Choroid plexus epithelial cell (primary cell): ENCODE measurements at regions not wholly inside any gene's neighbourhood (a gene's known extent, or its start where the extent isn't known, plus 50 kb on each side); places are given as distances from the start of the nearest gene placed in this dataset.

ENCODE experiments used
- DNase-seq: peaks from one replicate; pipeline ENCODE4 v3.0.0-alpha.2; 2010; ENCODE audit warnings: low read depth
- H3K4me3 ChIP-seq: 2 replicates; pipeline ENCODE4 v1.5.1; 2011; ENCODE audit warnings: low read depth, mild to moderate bottlenecking, control low read depth, low read length, moderate library complexity
- TF ChIP-seq, protein P1 (sequence below): conservative IDR thresholded peaks from 2 replicates; pipeline ENCODE4 v1.5.1; 2011; ENCODE audit warnings: low read depth, mild to moderate bottlenecking, control low read depth, inconsistent platforms, low read length, moderate library complexity

DNA sequence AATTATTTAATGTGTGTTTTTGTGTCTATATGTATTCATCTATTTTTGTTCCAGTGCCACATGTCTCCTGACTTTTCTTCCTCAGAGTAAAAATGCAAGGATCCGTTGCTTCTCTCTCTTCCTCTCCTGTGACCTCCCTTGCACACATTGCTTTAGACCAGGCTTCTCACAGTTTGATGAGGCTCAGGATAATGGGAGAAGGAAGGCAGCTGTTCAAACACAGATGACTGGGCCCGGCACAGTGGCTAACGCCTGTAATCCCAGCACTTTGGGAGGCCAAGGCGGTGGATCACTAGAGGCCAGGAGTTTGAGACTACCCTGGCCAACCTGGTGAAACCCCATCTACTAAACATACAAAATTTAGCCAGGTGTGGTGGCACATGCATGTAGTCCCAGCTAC, 241.9 kb downstream of the SAMD5 start:
- no peak for DNase-seq
- no peak overlapping the region for H3K4me3 ChIP-seq
- TF ChIP-seq, protein P1, sequence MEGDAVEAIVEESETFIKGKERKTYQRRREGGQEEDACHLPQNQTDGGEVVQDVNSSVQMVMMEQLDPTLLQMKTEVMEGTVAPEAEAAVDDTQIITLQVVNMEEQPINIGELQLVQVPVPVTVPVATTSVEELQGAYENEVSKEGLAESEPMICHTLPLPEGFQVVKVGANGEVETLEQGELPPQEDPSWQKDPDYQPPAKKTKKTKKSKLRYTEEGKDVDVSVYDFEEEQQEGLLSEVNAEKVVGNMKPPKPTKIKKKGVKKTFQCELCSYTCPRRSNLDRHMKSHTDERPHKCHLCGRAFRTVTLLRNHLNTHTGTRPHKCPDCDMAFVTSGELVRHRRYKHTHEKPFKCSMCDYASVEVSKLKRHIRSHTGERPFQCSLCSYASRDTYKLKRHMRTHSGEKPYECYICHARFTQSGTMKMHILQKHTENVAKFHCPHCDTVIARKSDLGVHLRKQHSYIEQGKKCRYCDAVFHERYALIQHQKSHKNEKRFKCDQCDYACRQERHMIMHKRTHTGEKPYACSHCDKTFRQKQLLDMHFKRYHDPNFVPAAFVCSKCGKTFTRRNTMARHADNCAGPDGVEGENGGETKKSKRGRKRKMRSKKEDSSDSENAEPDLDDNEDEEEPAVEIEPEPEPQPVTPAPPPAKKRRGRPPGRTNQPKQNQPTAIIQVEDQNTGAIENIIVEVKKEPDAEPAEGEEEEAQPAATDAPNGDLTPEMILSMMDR = no peak

- H3K4me3 ChIP-seq = no peak overlapping the region
- DNase-seq = peak; percentile 4
- TF ChIP-seq, protein P1 = no peak
Observed at GRCh38 chr6:147751232-147751631, 242.7 kb downstream of the SAMD5 start.

GRCh38 chr6:147752689-147753403, 244.4 kb downstream of the SAMD5 start:
- TF ChIP-seq, protein P1 = no peak
- peak; percentile 3 for DNase-seq
- H3K4me3 ChIP-seq = no peak overlapping the region

DNA sequence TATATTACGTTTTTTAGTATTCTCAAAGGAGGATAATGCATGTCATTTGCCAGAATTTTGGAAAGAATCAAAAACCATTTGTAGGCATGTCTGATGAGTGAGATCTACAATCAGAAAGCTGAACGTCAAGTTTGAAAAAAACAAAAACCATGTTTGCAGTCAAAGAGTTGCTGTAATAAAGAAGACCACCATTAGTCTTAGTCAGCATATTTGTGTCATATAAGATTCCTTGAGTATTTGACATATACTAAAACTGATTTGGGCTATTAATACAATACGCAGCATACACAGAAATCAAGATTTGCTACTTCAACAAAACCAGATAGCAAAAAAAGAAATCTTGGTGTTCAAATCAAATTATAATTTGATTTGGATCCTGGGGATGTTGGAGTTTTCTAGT, 247.5 kb downstream of the SAMD5 start:
- DNase-seq = no peak
- TF ChIP-seq, protein P1 = no peak
- H3K4me3 ChIP-seq = no peak overlapping the region

- DNase-seq = no peak
- H3K4me3 ChIP-seq = no peak overlapping the region
- TF ChIP-seq, protein P1 = no peak
Observed at GRCh38 chr6:147756891-147757290, 248.4 kb downstream of the SAMD5 start.

GRCh38 chr6:147757291-147757690, 248.8 kb downstream of the SAMD5 start:
- DNase-seq = no peak
- TF ChIP-seq, protein P1 = no peak
- H3K4me3 ChIP-seq = no peak overlapping the region

- no peak overlapping the region for H3K4me3 ChIP-seq
- TF ChIP-seq, protein P1 = no peak
- no peak for DNase-seq
Observed at GRCh38 chr6:147758303-147758702, 249.8 kb downstream of the SAMD5 start.
